ENCODE measurements at regions not wholly inside any gene's neighbourhood (a gene's known extent, or its start where the extent isn't known, plus 50 kb on each side); places are given as distances from the start of the nearest gene placed in this dataset.

GRCh38 chr15:85847031-85847430 is 52.3 kb upstream of the KLHL25 start:
- intact Hi-C loops (cut with DNase I) = no loop called here
- no peak for DNase-seq

GRCh38 chr15:85849946-85850345 is 55.2 kb upstream of the KLHL25 start:
- intact Hi-C loops (cut with DNase I) = no loop called here
- DNase-seq = no peak

GRCh38 chr15:85852969-85853368 is 58.2 kb upstream of the KLHL25 start:
- DNase-seq = no peak
- intact Hi-C loops (cut with DNase I) = no loop called here

GRCh38 chr15:85854345-85855097 is 59.8 kb upstream of the KLHL25 start:
- peak in 33 of 42 donors; percentile 31 to 86 (median 62) for DNase-seq
- intact Hi-C loops (cut with DNase I) = no loop called here

- peak; percentile 56 to 89 (median 77) for DNase-seq
- intact Hi-C loops (cut with DNase I) = no loop called here
Measured at GRCh38 chr15:85858586-85859375, 64.1 kb upstream of the KLHL25 start.

- no peak for DNase-seq
- intact Hi-C loops (cut with DNase I) = no loop called here
Measured at GRCh38 chr15:85859671-85860070, 64.9 kb upstream of the KLHL25 start.

- DNase-seq = peak in 6 of 42 donors; percentile 20 to 54 (median 28)
- intact Hi-C loops (cut with DNase I) = no loop called here
Measured at GRCh38 chr15:85860394-85861161, 65.9 kb upstream of the KLHL25 start.

GRCh38 chr15:85865070-85865684 is 70.5 kb upstream of the KLHL25 start:
- intact Hi-C loops (cut with DNase I) = no loop called here
- peak; percentile 32 to 81 (median 60) for DNase-seq

DNA sequence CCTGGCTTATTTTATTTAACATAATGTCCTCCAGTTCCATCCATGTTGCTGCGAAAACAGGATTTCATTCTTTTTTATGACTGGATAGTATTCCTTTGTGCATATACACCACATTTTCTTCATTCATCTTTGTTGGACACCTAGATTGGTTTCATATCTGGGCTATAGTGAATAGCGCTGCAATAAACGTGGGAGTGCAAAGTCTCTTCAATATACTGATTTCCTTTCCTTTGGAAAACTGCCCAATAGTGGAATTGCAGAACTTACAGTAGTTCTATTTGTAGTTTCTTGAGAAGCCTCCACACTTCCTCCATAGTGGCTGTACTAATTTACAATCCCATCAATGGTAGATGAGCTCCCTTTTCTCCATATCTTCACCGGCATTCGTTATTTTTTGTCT is 72.5 kb upstream of the KLHL25 start:
- intact Hi-C loops (cut with DNase I) = no loop called here
- no peak for DNase-seq

DNA sequence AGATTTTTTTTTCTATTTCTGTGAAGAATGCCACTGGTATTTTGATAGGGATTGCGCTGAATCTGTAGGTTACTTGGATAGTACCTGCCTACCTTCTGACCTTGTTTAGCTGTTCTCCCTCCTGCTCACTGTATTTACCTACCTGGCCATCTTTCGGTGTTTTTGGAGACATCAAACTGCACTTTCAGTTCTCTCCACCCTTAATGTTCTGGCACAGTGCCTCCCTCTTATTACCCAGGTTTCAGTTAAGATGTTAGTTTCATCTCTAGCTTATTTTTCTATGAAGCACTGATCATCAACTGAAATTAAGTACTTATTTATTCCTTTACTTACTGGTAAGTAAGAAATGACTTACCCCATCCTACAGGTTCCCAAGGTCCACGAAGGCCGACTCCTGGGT is 74.4 kb upstream of the KLHL25 start:
- intact Hi-C loops (cut with DNase I) = no loop called here
- no peak for DNase-seq

DNA sequence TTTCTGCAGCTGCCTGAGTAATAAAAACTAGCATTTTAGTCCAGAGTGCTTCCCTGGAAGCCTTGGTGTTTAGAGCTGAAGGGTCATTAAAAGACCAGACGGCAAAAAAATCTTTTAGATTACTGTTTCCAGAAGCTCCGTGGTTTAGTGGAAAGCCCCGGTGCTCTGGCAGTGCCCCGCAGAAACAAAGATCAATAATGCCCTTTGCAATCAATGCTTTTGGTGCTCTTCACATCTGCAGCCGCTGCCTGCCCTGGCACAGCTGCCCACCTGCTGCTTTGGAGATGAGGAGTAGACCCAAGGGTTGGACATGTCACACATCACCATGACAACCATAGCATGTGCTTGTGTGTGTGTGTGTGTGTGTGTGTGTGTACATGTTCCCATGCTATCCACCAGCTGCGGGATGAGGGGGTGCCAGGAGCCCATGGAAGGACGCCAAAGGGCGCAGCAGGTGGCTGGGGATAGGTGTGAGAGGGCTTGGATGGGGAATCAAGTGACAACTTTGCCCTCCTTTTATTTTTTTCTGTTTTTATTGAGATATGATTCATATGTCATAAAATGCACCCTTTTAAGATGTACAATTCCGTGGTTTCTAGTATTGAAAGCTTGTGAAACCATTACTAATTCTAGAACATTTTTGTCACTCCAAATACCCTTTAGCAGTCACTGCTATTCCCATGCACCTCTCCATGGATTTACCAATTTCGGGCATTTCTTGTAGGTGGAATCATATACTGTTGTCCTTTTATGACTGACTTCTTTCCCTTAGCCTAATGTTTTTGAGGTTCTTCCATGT is 75.7 kb upstream of the KLHL25 start:
- intact Hi-C loops (cut with DNase I) = no loop called here
- no peak for DNase-seq

DNA sequence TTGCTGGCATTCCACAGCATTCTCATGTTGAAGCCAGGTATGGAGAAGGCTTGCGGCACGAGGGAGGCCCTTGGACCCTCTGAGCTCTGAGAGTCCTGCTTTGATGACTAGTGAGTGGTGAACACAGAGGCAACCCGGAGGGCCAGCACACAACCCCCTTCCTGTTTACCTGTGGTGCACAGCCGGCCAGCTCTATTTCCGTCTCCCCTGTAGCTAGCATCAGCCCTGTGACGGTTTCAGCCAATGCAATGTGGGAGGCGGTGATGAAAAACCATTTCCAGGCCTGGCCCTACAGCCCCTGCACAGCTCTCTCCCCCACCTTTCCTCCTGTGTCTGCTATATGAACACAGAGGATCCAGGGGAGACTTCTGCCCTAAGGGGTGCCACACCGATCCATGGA is 76.8 kb upstream of the KLHL25 start:
- DNase-seq = no peak
- intact Hi-C loops (cut with DNase I) = no loop called here

- DNase-seq = no peak
- intact Hi-C loops (cut with DNase I) = no loop called here
Measured at GRCh38 chr15:85872125-85872524, 77.4 kb upstream of the KLHL25 start.

DNA sequence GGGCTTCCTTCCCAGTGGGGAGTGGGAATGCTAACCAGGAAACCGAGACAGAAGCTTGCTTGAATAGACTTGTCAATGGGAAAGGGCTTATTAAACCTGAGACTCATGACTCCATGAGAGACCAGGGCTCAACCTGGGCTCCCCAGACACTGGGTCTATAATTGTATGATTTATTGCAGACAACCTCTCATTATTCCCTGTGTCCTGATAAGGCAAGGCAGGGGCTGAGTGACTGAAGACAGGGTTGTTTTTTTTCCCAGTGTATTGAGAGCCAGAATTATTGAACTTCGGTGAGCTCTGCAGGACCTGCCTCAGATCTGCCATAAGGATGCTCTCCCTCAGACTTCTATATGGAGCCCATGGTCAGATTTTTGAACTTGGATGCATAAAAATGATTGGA is 79.5 kb upstream of the KLHL25 start:
- DNase-seq = no peak
- intact Hi-C loops (cut with DNase I) = no loop called here

GRCh38 chr15:85875756-85876155 is 81.0 kb upstream of the KLHL25 start:
- intact Hi-C loops (cut with DNase I) = no loop called here
- no peak for DNase-seq

DNA sequence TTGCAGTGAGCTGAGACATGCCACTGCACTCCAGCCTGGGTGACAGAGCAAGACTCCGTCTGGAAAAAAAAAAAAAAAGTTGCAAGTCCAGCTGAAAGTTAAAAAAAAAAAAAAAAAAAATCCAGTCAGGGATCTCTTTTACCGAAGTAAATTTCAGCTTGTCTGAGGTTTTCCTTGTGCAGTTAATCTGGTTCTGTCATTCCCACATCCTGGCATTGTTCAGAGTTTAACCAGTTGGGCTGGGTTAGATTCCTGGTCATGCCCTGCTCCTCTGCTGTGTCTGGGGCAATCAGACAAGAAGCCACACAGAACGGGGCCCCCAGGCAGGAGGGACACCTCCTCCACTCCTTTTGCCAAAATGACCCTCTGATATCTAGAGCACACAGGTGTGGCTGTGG is 84.1 kb upstream of the KLHL25 start:
- intact Hi-C loops (cut with DNase I) = no loop called here
- DNase-seq = no peak

DNA sequence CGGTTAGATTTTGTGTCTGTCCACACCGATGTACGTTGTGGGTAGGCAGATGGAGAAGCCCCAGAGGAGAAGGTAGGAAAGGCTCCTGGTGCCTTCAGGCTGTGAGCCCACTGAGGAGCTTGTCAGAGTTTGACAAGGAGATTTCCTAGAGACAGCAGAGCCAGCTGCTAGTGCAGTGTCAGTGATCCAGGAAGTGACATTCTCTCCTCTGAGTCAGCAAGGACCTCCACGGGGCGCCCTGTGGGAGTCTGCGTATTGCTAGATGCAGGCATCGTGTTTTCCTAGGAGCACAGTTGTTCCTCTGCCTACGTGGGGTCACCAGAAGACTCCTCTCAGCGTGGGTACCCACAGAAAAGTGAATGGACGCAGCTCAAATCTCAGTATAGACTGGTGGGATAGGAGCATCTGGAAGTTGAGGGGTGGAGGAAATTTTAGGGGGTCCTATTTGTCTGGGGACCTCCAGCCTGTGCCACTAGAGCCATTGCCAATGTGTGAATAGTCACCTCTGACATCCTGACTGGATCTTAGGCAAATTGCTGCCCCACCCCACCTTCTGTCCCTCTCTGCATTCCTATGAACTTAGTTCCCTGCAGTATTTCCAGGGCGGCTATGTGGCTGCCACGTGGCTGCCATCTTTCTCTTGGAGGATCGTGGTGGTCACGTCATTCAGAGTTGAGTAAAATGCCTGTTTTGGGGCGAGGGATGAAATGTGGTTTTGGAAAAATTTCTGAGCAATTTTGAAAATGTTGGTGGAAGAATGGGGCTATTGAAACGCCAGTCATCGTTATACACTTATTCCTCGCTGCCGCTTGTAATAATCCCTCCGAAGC is 84.8 kb upstream of the KLHL25 start:
- intact Hi-C loops (cut with DNase I) = no loop called here

More for the DNA sequence above, 84.8 kb upstream of the KLHL25 start:
- no peak for DNase-seq
